ENCODE measurements at regions not wholly inside any gene's neighbourhood (a gene's known extent, or its start where the extent isn't known, plus 50 kb on each side); places are given as distances from the start of the nearest gene placed in this dataset.

- TF ChIP-seq CTCF (IDR thresholded peaks at IDR 0.05; ENCODE audit: control insufficient read depth, extremely low read depth, insufficient read depth): no peak
- DNase-seq (ENCODE audit: low read depth): no peak
- H3K4me3 ChIP-seq (ENCODE audit: low read depth, low read length): no peak overlapping the region
Observed at GRCh38 chr13:109973279-109973678, 186.9 kb upstream of the IRS2 start.

GRCh38 chr13:109971456-109972090, 185.2 kb upstream of the IRS2 start:
- H3K4me3 ChIP-seq (ENCODE audit: low read depth, low read length): no peak overlapping the region
- DNase-seq (ENCODE audit: low read depth): no peak
- TF ChIP-seq CTCF (IDR thresholded peaks at IDR 0.05; ENCODE audit: control insufficient read depth, extremely low read depth, insufficient read depth): no peak

- H3K4me3 ChIP-seq (ENCODE audit: low read depth, low read length): no peak overlapping the region
- no peak for TF ChIP-seq CTCF (IDR thresholded peaks at IDR 0.05; ENCODE audit: control insufficient read depth, extremely low read depth, insufficient read depth)
- no peak for DNase-seq (ENCODE audit: low read depth)
Observed at GRCh38 chr13:109971006-109971405, 184.6 kb upstream of the IRS2 start.

GRCh38 chr13:109968876-109969577, 182.6 kb upstream of the IRS2 start:
- no peak for TF ChIP-seq CTCF (IDR thresholded peaks at IDR 0.05; ENCODE audit: control insufficient read depth, extremely low read depth, insufficient read depth)
- H3K4me3 ChIP-seq (ENCODE audit: low read depth, low read length): no peak overlapping the region
- no peak for DNase-seq (ENCODE audit: low read depth)

GRCh38 chr13:109963960-109964563, 177.7 kb upstream of the IRS2 start:
- no peak for DNase-seq (ENCODE audit: low read depth)
- TF ChIP-seq CTCF (IDR thresholded peaks at IDR 0.05; ENCODE audit: control insufficient read depth, extremely low read depth, insufficient read depth): no peak
- no peak overlapping the region for H3K4me3 ChIP-seq (ENCODE audit: low read depth, low read length)

- no peak overlapping the region for H3K4me3 ChIP-seq (ENCODE audit: low read depth, low read length)
Observed at GRCh38 chr13:109963384-109963783, 177.0 kb upstream of the IRS2 start.

More at GRCh38 chr13:109963384-109963783, 177.0 kb upstream of the IRS2 start:
- no peak for DNase-seq (ENCODE audit: low read depth)
- TF ChIP-seq CTCF (IDR thresholded peaks at IDR 0.05; ENCODE audit: control insufficient read depth, extremely low read depth, insufficient read depth): no peak
